ENCODE measurements at regions not wholly inside any gene's neighbourhood (a gene's known extent, or its start where the extent isn't known, plus 50 kb on each side); places are given as distances from the start of the nearest gene placed in this dataset.
"Not testable (repeated sequence)": the region's sequence is repeated elsewhere in the genome, so short reads cannot be mapped to it uniquely, and the experiment has no call there.

- H3K27ac Mint-ChIP-seq (ENCODE audit: unreplicated experiment), result no peak overlapping the region
- no peaks in the 10 kb centered on the region for H3K36me3 Mint-ChIP-seq (ENCODE audit: low read depth)
- H3K9me3 Mint-ChIP-seq (ENCODE audit: low read depth), result no peaks in the 10 kb centered on the region
- H3K4me1 Mint-ChIP-seq (ENCODE audit: low read depth), result peaks cover 2% of the 10 kb centered on the region
- TF ChIP-seq CTCF (IDR thresholded peaks at IDR 0.05), result no peak
- H3K4me3 Mint-ChIP-seq (ENCODE audit: unreplicated experiment), result no peak overlapping the region
- DNase-seq (ENCODE audit: low spot score), result no peak
- H3K27me3 Mint-ChIP-seq (ENCODE audit: low read depth), result peaks cover 44% of the 10 kb centered on the region
Measured at GRCh38 chr7:32215697-32216096, 145.5 kb upstream of the PDE1C start.

- no peak overlapping the region for H3K4me3 Mint-ChIP-seq (ENCODE audit: unreplicated experiment)
- peaks cover 44% of the 10 kb centered on the region for H3K27me3 Mint-ChIP-seq (ENCODE audit: low read depth)
- TF ChIP-seq CTCF (IDR thresholded peaks at IDR 0.05), result no peak
- H3K36me3 Mint-ChIP-seq (ENCODE audit: low read depth), result no peaks in the 10 kb centered on the region
- no peak for DNase-seq (ENCODE audit: low spot score)
- peaks cover 3% of the 10 kb centered on the region for H3K4me1 Mint-ChIP-seq (ENCODE audit: low read depth)
- H3K9me3 Mint-ChIP-seq (ENCODE audit: low read depth), result no peaks in the 10 kb centered on the region
- H3K27ac Mint-ChIP-seq (ENCODE audit: unreplicated experiment), result no peak overlapping the region
Measured at GRCh38 chr7:32214913-32215312, 144.7 kb upstream of the PDE1C start.

- H3K9me3 Mint-ChIP-seq (ENCODE audit: low read depth), result no peaks in the 10 kb centered on the region
- no peak overlapping the region for H3K4me3 Mint-ChIP-seq (ENCODE audit: unreplicated experiment)
- H3K27me3 Mint-ChIP-seq (ENCODE audit: low read depth), result peaks cover 37% of the 10 kb centered on the region
- no peak overlapping the region for H3K27ac Mint-ChIP-seq (ENCODE audit: unreplicated experiment)
- H3K4me1 Mint-ChIP-seq (ENCODE audit: low read depth), result peaks cover 4% of the 10 kb centered on the region
- DNase-seq (ENCODE audit: low spot score), result no peak
- no peaks in the 10 kb centered on the region for H3K36me3 Mint-ChIP-seq (ENCODE audit: low read depth)
- no peak for TF ChIP-seq CTCF (IDR thresholded peaks at IDR 0.05)
Measured at GRCh38 chr7:32212321-32212720, 142.1 kb upstream of the PDE1C start.

GRCh38 chr7:32206987-32207386 lies 136.8 kb upstream of the PDE1C start:
- H3K36me3 Mint-ChIP-seq (ENCODE audit: low read depth), result no peaks in the 10 kb centered on the region
- H3K4me1 Mint-ChIP-seq (ENCODE audit: low read depth), result peaks cover 15% of the 10 kb centered on the region
- no peaks in the 10 kb centered on the region for H3K9me3 Mint-ChIP-seq (ENCODE audit: low read depth)
- H3K4me3 Mint-ChIP-seq (ENCODE audit: unreplicated experiment), result no peak overlapping the region
- no peak overlapping the region for H3K27ac Mint-ChIP-seq (ENCODE audit: unreplicated experiment)
- peak; percentile 65 for TF ChIP-seq CTCF (IDR thresholded peaks at IDR 0.05)
- no peak for DNase-seq (ENCODE audit: low spot score)
- H3K27me3 Mint-ChIP-seq (ENCODE audit: low read depth), result peaks cover 15% of the 10 kb centered on the region

GRCh38 chr7:32206488-32206887 lies 136.3 kb upstream of the PDE1C start:
- Mint-ChIP-seq H3K9me3 (ENCODE audit: low read depth) (no peaks in the 10 kb centered on the region), H3K4me1 (ENCODE audit: low read depth) (peaks cover 15% of the 10 kb centered on the region), H3K27ac (ENCODE audit: unreplicated experiment) (no peak overlapping the region), H3K4me3 (ENCODE audit: unreplicated experiment) (no peak overlapping the region), H3K36me3 (ENCODE audit: low read depth) (no peaks in the 10 kb centered on the region), H3K27me3 (ENCODE audit: low read depth) (peaks cover 15% of the 10 kb centered on the region)
- no peak for DNase-seq (ENCODE audit: low spot score)
- TF ChIP-seq CTCF (IDR thresholded peaks at IDR 0.05), result no peak

- H3K27me3 Mint-ChIP-seq (ENCODE audit: low read depth), result peaks cover 13% of the 10 kb centered on the region
- DNase-seq (ENCODE audit: low spot score); H3K27ac Mint-ChIP-seq (ENCODE audit: unreplicated experiment): not testable (repeated sequence)
Measured at GRCh38 chr7:32205298-32205824, 135.2 kb upstream of the PDE1C start.

More at GRCh38 chr7:32205298-32205824, 135.2 kb upstream of the PDE1C start:
- H3K36me3 Mint-ChIP-seq (ENCODE audit: low read depth); H3K4me3 Mint-ChIP-seq (ENCODE audit: unreplicated experiment); H3K9me3 Mint-ChIP-seq (ENCODE audit: low read depth): not testable (repeated sequence)
- peaks cover 12% of the 10 kb centered on the region for H3K4me1 Mint-ChIP-seq (ENCODE audit: low read depth)
